PC-3 (cell line): ENCODE measurements at regions not wholly inside any gene's neighbourhood (a gene's known extent, or its start where the extent isn't known, plus 50 kb on each side); places are given as distances from the start of the nearest gene placed in this dataset.

Experiments used
- ATAC-seq: fragments of 200-7000 bp; cut with Tn5 transposase; 2 replicates; pipeline ENCODE4 v1.9.1; 2020; ENCODE audit warnings: mild to moderate bottlenecking, moderate library complexity
- BruUV-seq: library from RNA; stranded (reverse); fragments of 400-500 nt; replicated peaks from 2 replicates; lab custom pipeline; 2021; lab: Mats Ljungman, UMichigan
- CTCF ChIA-PET: fragments of 300-600 bp; sonication (Branson Sonifier 250); formaldehyde crosslinking; loops from one replicate; lab custom pipeline; 2022; ENCODE audit warnings: antibody characterized with exemption; lab: Charles Lee
- POLR2A ChIA-PET: fragments of 300-600 bp; sonication (Branson Sonifier 250); formaldehyde crosslinking; loops from one replicate; lab custom pipeline; 2022; ENCODE audit warnings: antibody characterized with exemption; ENCODE audit not compliant: unreplicated experiment; lab: Charles Lee
- DNase-seq: peaks from one replicate; pipeline ENCODE4 v3.0.0-alpha.2; 2015
- H2AFZ ChIP-seq: fragments of 300-600 bp; sonication (generic); 2 replicates; pipeline ENCODE4 v1.6.0; 2016; ENCODE audit warnings: antibody characterized with exemption, low read length
- H3F3A ChIP-seq: fragments of 300-600 bp; sonication (generic); one replicate; pipeline ENCODE4 v1.6.0; 2017; ENCODE audit warnings: antibody characterized with exemption, low read length, control low read depth, mild to moderate bottlenecking; ENCODE audit not compliant: unreplicated experiment
- H3K27ac ChIP-seq: fragments of 300-600 bp; sonication (generic); 2 replicates; pipeline ENCODE4 v1.5.1; 2016; ENCODE audit warnings: mild to moderate bottlenecking, low read length
- H3K27me3 ChIP-seq: fragments of 300-600 bp; sonication (generic); 2 replicates; pipeline ENCODE4 v1.6.1; 2016; ENCODE audit warnings: low read length, mixed read lengths
- H3K36me3 ChIP-seq: fragments of 300-600 bp; sonication (generic); 2 replicates; pipeline ENCODE4 v1.6.1; 2016; ENCODE audit warnings: low read depth, mixed run types, low read length, mixed read lengths
- H3K4me1 ChIP-seq: fragments of 300-600 bp; sonication (generic); 2 replicates; pipeline ENCODE4 v1.5.1; 2016; ENCODE audit warnings: low read length; ENCODE audit not compliant: insufficient read depth
- H3K4me2 ChIP-seq: fragments of 300-600 bp; sonication (generic); 2 replicates; pipeline ENCODE4 v1.6.0; 2016; ENCODE audit warnings: low read length
- H3K4me3 ChIP-seq: fragments of 300-600 bp; sonication (generic); 2 replicates; pipeline ENCODE4 v1.5.1; 2016; ENCODE audit warnings: mild to moderate bottlenecking, low read length, mixed read lengths
- H3K79me2 ChIP-seq: fragments of 300-600 bp; sonication (generic); 2 replicates; pipeline ENCODE4 v1.6.1; 2017; ENCODE audit warnings: low read length, mixed read lengths
- H3K9ac ChIP-seq: fragments of 300-600 bp; sonication (generic); 2 replicates; pipeline ENCODE4 v1.6.0; 2016; ENCODE audit warnings: mild to moderate bottlenecking, low read length
- H3K9me2 ChIP-seq: fragments of 300-600 bp; sonication (generic); replicated peaks from 2 replicates; pipeline ENCODE4 v1.6.1; 2016; ENCODE audit warnings: mixed run types, low read length, mixed read lengths
- H3K9me3 ChIP-seq: fragments of 300-600 bp; sonication (generic); 2 replicates; pipeline ENCODE4 v1.6.1; 2016; ENCODE audit warnings: low read length, mixed read lengths
- H4K20me1 ChIP-seq: fragments of 300-600 bp; sonication (generic); 2 replicates; pipeline ENCODE4 v1.6.1; 2016; ENCODE audit warnings: low read length, mixed read lengths
- CTCF ChIP-seq: fragments of 300-600 bp; sonication (generic); conservative IDR thresholded peaks from 2 replicates; pipeline ENCODE4 v1.5.1; 2017; ENCODE audit warnings: antibody characterized with exemption, low read depth, mild to moderate bottlenecking, low read length
- EZH2 ChIP-seq: fragments of 300-600 bp; sonication (generic); IDR thresholded peaks from one replicate; pipeline ENCODE4 v1.6.1; 2017; ENCODE audit warnings: antibody characterized with exemption, mild to moderate bottlenecking, low read length; ENCODE audit not compliant: unreplicated experiment
- EZH2phosphoT487 ChIP-seq: fragments of 300-600 bp; sonication (generic); IDR thresholded peaks from 2 replicates; pipeline ENCODE4 v1.6.1; 2018; ENCODE audit warnings: mild to moderate bottlenecking, antibody characterized with exemption, low read length, borderline replicate concordance
- intact Hi-C: fragments of 100-400 bp; cut with micrococcal nuclease; formaldehyde crosslinking; loops from 2 replicates; pipeline ENCODE4 v1.9.0; 2023

GRCh38 chr9:20139763-20140290 lies 351.0 kb upstream of the SLC24A2 start:
- ATAC-seq (no peak), DNase-seq (no peak)
- Histone ChIP-seq H3K27me3 (peaks cover 59% of the 10 kb centered on the region), H2AFZ (no peak overlapping the region), H3K4me1 (no peaks in the 10 kb centered on the region), H3K9me3 (no peaks in the 10 kb centered on the region), H4K20me1 (no peaks in the 10 kb centered on the region), H3K9me2 (no peaks in the 10 kb centered on the region), H3K36me3 (no peaks in the 10 kb centered on the region), H3K27ac (no peak overlapping the region), H3F3A (no peaks in the 10 kb centered on the region), H3K9ac (no peak overlapping the region), H3K4me2 (no peak overlapping the region), H3K79me2 (no peaks in the 10 kb centered on the region), H3K4me3 (no peak overlapping the region)
- intact Hi-C loops = no loop called here
- TF ChIP-seq CTCF = no peak
- TF ChIP-seq EZH2 = no peak
- no peak for TF ChIP-seq EZH2phosphoT487
- ChIA-PET POLR2A (no interaction called here), CTCF (no interaction called here)
- BruUV-seq = no TSS peak

GRCh38 chr9:20138841-20139240 lies 350.0 kb upstream of the SLC24A2 start:
- Histone ChIP-seq H3K9ac (no peak overlapping the region), H3K4me2 (no peak overlapping the region), H3K27me3 (peaks cover 61% of the 10 kb centered on the region), H3K27ac (no peak overlapping the region), H4K20me1 (no peaks in the 10 kb centered on the region), H3K9me3 (no peaks in the 10 kb centered on the region), H3K4me1 (no peaks in the 10 kb centered on the region), H3K9me2 (no peaks in the 10 kb centered on the region), H3F3A (no peaks in the 10 kb centered on the region), H3K79me2 (no peaks in the 10 kb centered on the region), H3K36me3 (no peaks in the 10 kb centered on the region), H2AFZ (no peak overlapping the region), H3K4me3 (no peak overlapping the region)
- no peak for ATAC-seq
- no peak for DNase-seq
- TF ChIP-seq CTCF = no peak
- TF ChIP-seq EZH2 = no peak
- TF ChIP-seq EZH2phosphoT487 = no peak
- no TSS peak for BruUV-seq
- POLR2A ChIA-PET = no interaction called here
- CTCF ChIA-PET = no interaction called here
- intact Hi-C loops = no loop called here

- Histone ChIP-seq H3K4me2 (no peak overlapping the region), H3K4me1 (no peaks in the 10 kb centered on the region), H3K4me3 (no peak overlapping the region), H3K27ac (no peak overlapping the region), H3F3A (no peaks in the 10 kb centered on the region), H3K36me3 (no peaks in the 10 kb centered on the region), H3K9me2 (no peaks in the 10 kb centered on the region), H3K27me3 (peaks cover 58% of the 10 kb centered on the region), H3K9ac (no peak overlapping the region), H3K79me2 (no peaks in the 10 kb centered on the region), H2AFZ (no peak overlapping the region), H4K20me1 (no peaks in the 10 kb centered on the region), H3K9me3 (no peaks in the 10 kb centered on the region)
- ATAC-seq (no peak), DNase-seq (no peak)
- ChIA-PET POLR2A (no interaction called here), CTCF (no interaction called here)
- TF ChIP-seq CTCF = no peak
- TF ChIP-seq EZH2phosphoT487 = no peak
- TF ChIP-seq EZH2 = no peak
- intact Hi-C loops = no loop called here
- BruUV-seq = no TSS peak
Observed at GRCh38 chr9:20138116-20138515, 349.3 kb upstream of the SLC24A2 start.
